HG03196 (cell line): ENCODE measurements at regions not wholly inside any gene's neighbourhood (a gene's known extent, or its start where the extent isn't known, plus 50 kb on each side); places are given as distances from the start of the nearest gene placed in this dataset.

Source experiments
- ATAC-seq: cut with Tn5 transposase; IDR thresholded peaks from one replicate; pipeline ENCODE4 v1.9.1; 2021; ENCODE audit not compliant: unreplicated experiment

DNA sequence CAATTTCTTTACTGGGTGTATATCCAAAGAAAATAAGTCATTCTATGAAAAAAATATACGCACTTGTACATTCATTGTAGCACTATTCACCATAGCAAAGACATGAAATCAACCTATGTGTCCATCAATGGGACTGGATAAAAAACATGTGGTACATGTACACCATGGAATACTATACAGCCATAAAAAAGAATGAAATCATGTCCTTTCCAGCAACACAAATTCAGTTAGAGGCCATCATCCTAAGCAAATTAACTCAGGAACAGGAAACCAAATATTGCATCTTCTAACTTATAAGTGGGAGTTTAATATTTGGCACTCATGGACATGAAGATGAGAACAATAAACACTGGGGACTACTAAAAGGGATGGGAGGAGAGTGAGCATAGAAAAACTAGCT lies 325.7 kb downstream of the TGFB2 start:
- ATAC-seq, result no peak

DNA sequence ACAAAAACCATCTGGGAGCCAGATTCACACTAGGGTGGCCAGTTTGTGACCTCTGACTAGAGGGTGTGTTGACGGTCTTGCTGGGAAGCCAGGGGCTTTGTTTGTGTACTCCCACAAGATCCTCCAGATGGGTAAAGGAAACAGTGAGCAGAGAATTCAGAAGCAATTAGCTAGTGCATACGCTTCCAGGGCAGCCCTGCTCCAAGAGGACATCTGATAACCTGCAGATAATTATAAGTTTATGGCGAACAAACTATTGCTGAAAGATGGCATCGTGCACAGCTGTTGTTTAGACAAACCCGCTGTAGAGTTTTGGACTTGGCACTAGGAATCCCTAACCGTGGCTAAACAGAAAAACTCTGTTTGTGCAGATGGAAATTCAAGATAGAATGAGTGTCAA lies 326.4 kb downstream of the TGFB2 start:
- no peak for ATAC-seq

DNA sequence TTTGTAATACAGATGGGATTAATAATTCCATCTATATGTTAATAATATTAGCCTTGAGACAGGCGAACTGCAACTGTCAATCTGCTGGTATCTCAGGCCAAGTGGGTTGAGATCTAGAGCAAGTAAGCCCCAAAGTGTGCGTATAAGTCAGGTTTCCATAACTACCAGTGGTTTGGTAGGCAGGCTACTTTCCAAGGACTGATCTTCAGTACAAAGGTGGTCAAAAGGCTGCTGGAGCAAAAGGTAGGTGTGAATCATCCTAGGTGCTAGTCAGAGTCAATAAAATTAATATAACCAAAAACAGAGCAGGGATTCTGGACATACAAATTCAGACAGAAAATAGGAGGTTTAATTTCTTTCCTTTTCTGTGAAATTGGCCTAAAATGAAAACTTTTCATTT lies 328.0 kb downstream of the TGFB2 start:
- ATAC-seq, result no peak

DNA sequence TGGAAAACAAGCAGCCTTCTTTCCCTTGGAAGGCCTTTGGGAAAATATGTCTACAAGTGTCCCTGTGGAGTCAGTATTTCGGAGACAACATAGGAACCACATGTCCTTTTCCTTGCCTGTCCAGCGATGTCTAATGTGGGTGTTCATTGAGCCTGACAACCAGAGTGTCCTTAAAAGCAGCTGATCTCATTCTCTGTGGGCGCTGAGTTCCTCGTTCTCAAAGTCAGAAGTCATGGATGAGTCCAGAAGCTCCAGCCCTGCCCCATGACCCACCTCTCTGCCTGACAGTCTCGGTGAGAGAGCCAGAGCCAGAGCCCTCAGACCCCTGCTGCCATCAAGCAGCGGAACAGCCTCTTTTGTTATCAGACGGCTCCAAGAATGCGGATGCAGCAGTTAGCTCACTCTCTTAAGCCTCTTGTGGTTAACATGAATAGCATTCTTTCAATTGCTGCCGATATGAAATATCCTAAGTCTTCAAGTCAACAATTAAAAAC lies 329.2 kb downstream of the TGFB2 start:
- no peak for ATAC-seq

DNA sequence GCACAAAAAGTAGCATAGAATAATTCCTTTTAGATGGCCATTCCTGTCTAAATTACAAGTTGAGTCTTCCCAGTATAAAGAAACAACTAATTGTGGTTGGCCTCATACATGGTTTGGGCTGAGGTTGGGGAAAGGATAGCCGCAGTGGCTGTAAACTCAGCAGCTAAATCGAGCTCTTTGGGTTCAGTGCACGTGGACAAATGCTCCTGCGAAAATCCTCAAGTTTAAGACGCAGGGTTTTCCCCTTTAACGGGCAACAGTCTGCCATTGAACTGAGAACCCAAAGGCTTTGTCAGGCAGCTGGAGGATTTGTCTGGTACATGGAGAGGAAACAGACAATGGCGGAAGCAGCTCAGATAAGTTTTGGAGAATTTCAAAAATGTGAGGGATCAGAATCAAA lies 331.9 kb downstream of the TGFB2 start:
- ATAC-seq, result no peak

DNA sequence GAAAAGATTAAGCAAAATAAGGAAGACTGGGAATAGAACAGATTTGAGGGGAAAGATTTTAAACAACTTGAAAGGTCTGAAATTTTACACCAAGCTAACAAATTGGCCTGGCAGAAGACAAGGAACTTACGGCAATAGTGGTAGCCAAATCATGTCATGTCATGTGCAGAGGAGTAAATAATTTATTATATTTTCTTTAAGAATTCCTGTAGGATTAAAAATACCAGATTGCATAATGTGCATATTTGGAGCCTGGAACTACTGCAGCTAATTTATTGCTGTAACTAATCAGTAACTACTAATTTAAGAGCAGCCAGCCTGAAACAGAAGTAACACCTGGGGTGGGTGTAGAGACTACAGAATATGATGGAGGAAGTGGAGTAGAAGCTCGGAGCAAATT lies 334.3 kb downstream of the TGFB2 start:
- no peak for ATAC-seq

DNA sequence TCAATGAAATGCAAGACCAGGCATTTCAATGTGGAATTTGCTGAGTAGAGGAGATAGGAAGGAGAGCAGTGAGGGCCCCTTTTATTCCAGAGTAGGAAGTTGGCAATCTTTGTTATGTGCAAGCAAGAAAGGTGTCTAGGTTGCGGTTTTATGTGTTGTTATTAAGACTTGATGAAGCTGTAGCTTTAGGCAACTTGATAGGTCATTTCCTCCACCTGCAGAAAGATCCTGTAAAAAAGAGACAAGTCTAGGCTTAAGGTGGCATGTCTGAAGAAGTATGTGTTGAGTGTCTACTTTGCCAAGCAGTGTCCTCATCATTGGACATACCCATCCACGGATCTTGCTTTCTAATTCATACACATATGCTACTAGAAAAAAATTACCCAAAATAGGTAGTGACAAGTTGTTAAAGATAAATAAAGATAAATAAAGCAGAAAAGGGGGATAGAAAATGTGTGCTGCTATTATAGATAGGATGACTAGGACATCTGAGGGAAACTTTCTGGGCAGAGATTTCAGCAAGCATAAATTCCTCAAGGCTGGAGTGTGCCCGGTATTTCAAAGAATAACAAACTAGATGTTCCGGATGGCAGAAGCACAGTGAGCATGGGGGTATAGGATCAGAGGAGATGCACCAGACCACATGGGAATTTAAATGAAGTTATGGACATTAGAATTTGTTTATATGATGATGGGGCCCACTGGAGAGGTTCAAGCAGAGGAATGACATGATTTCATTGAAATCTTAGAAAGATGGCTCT lies 335.0 kb downstream of the TGFB2 start:
- ATAC-seq, result no peak

DNA sequence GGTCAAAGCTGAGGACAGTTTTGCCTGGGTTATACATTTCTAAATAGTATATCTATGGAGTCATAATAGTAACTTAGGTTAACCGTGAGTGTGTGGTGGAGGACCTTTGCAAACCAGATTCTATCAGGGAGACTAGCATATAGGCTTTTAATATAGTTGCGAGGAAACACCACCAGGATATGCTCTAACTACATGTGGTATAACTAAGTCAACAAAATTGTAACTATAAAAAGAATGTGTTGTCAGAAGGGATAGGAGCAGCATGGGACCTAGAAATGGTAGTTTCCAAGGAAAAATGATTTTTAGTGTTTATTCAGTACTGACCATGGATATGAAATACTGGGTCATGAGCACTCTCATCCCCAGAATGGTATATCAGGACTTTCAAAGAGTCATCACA lies 338.1 kb downstream of the TGFB2 start:
- no peak for ATAC-seq

DNA sequence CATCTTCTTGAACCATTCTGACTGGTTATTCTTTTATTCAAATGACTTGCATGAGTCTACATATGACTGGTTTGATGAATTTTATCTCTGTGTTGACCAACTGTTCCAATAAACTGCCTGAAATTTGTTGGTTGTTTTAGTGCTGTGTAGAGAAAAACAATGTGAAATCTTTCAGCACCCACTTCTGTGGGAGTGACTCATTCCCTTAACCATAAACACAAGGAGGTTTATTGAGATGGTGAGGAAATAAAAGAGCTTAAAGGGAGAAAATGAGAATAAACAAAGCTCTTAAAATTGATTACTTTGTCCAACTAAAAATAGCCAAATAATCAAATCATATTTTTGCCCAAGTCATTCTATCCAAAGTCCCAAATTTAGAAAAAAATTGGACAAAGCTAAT lies 341.1 kb downstream of the TGFB2 start:
- ATAC-seq, result no peak

DNA sequence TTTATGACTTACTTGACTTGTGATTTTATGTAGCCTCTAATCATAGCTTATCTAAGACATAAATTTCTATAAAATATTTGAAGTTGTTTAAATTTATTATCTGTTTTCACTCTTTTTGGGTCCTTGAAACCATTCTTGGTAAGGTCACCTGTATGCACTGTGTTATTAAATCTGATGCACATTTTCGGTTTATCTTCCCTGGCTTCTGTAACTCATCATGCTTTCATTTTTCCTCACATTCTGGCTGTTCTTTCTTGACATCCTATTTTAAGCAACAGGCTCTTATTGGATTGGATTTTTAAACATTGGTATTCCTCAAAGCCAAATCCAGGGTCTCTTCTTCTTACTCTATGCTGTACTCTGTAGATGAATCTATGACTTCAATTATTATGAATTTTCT lies 341.6 kb downstream of the TGFB2 start:
- no peak for ATAC-seq

DNA sequence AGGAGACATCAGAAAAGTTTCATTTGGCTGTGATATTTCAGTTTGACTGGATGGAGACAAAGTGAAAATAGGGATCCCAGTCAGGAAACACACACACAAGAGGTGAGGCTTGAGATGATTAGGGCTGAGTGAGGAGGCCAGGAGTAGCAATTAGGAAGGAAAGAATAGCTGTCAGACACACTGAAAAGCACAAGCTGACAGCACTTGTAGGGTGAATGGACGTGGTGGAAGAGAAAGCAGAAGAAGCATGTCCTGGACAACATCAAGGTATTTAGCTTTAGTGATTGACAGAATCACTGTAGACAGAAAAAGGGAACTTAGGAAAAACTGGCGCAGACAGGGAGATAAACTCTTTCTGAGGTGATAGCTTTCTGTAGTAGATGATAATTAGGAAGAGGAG lies 347.7 kb downstream of the TGFB2 start:
- ATAC-seq, result no peak

DNA sequence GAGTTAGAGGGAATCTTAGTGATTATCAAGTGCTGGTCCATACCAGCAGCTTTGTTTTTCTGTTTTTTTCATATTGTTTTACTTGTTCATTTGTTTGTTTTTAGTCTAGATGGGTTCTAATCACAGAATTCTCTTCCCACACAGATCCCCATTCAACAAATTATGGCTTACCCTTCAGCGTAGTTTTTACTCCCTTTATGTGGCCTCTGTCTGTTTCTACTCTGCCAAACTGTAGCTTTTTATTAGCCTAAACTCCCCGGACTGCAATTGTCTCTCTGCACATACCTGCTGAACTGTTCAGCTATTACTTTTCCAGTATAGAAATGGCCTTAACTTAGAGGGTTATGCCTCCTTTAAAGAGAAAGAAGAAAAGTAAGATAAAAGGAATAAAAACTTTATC lies 348.5 kb downstream of the TGFB2 start:
- ATAC-seq, result no peak

DNA sequence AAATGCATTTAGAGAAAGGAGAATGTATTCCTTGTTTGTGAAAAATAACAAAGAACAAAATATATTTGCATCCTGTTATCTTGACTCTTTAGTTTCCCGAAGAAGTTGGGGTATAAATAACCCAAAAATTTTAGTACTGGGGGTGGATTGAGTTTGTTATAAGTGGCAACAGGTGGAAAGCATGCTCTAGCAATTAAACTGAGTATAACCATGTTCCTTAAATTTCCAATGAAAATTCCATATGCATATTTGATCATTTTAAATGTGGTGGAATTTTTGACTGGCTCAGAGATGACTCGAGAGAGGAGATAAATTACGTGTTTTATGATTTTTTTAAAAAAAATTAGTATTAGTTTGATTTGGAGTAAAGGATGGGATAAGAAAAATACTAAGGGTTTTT lies 348.9 kb downstream of the TGFB2 start:
- no peak for ATAC-seq

DNA sequence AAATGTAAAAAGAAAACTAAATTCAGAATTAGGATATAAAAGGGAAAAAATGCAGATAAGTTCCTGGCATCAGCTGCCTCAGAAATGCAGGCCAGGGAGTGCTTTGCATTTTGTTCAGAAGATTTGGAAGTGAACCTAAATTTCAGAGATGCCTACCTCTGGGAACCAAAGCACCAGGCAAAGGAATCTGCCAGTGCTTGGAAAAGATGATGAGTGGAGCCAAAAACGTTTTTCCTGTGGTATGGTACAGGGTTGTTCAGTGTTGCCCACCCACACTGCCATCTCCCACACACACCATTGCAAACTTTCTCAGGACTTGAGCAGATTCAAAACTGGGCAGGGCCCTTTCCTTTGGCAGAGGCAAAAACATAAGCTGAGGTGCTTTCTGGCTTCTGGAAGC lies 349.5 kb downstream of the TGFB2 start:
- no peak for ATAC-seq

DNA sequence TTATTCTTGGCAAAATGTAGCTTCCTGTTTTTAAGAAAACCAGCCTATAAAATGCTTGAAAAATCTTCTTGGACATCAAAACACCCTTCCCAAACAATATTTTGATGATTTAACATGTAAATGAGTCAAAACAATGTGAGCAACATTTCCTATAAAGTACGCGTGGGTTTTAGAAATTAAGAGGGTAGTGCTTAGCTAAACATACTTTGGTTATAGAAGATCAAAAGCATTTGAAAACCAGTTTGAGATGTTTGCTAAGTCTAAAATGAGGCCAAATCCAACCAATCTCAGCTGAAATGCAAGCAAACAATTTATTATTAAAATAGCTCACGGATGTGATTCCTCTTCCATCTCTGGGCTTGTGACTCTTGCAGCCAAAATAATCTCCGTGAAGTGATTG lies 350.4 kb downstream of the TGFB2 start:
- ATAC-seq, result no peak

DNA sequence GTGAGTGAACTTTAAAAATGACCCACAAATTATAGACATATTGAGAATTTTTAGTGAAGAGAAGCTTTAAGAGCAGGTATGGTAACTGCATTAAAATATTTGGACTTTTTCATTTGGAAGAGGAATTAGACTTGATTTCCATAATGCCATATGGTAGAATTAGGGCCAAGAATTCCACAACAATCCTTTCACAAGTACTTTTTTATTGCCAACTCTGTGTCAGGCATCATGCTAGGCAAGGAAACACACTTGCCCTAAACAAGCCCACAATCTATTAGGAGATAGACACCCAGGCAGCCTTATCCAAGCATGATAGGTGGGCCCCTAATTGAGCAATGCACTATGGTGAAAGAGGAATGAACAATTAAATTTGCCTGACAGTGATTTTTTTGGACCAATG lies 353.0 kb downstream of the TGFB2 start:
- no peak for ATAC-seq

DNA sequence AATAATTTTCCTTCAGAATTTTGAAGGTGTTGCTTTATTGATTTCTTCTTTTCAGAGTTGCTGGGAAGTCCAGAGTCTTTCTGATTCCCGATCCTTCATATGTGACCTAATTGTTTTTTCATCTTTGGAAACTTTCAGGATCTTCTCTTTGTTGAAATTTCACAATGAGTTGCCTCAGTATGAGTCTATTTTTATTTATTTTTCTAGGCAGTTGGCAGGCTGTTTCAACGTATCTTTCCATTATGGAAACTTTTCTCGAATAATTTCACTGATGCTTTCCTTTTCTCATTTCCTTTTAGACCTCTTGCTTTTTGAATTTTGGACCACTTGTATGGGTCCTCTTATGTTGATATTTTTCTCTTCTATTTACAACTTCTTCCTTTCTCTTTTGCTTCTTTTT lies 354.3 kb downstream of the TGFB2 start:
- no peak for ATAC-seq

DNA sequence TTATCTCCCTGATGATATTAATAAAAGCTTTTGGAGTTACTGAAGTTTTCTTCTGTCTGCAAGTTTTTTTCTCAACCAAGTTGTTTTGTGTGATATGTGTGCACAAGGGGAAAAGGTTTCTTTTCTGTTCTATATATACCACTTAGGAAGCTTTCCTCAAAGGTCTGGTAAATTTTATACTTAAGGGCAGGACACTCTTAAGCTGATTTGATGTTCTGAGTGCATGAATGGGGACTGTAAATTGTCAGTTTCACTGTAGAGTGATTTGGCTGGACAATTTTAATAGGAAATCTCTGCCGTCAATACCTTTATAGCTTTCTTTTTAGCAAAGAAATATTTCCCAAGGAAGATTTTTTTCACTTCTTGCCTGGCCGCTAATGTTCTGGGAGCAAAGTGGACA lies 354.7 kb downstream of the TGFB2 start:
- no peak for ATAC-seq

DNA sequence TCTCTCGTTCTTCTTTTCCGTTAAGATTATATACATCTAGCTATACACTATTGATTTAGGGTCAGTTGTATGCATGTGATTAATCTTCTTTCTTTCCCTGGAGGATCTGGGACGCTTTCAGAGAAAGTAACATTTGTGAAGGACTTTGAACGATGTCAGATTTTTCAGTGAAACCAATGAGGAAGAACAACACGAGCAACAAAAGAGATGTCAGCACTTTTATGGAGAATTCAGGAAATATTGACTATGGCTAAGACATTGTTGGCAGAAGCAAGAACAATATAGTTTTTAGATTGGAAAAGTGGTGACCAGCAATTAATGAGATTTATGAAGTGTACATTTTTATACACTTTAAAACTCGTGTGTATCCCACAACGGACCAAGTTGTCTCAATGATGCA lies 355.5 kb downstream of the TGFB2 start:
- no peak for ATAC-seq

DNA sequence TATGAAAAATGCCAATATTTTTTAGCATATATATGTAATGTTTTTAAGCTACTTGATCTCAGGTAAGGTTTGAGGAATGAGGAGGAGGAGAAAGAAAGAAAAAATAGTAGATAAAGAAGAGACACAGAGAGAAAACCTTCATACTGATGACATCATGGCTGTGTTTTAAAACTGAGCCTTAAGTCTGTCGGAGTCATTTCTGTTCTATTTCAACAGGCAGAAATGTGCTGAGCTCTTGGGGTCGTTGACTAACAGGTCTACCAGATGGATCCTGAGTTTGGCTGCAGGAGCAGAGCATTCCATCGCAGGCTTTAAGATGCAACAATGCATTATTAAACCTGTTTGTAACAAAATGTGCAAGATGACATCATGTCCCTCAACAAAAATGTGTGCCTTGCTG lies 356.0 kb downstream of the TGFB2 start:
- ATAC-seq, result no peak

DNA sequence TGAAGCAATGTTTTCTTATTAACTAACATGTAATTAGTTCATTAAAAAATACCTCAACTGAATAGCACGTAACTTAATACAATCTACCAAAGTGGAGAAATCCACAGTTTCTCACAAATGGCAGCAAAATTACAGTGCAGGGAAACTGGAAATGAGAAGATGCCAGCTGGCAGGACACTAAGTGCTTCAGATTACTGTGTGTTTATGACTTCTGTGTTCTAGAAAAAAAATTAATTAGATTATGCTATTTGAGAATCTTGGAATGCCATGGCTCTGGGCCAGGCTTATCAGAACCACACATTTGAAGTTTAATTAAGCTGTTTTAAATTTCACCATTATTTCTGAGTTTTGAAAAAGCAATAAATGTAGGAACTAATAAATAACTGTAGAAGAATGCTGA lies 357.6 kb downstream of the TGFB2 start:
- ATAC-seq, result no peak

DNA sequence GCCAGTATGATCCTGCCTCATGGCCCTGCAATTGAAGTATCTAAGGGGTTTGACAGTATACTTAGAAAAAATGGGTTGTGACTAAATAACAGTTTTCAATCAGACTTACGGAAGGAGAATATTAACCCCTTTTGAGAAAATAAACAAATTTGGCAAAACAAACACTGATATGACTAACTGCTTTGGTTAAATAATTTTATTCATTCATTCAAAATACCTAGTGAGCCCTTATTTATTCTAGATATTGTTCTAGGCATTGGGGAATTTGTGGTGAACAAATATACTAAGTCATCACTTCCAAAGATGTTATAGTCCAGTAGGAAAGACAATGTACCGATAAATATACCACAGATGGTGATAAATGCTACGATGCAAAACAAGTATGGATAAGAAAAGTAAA lies 358.7 kb downstream of the TGFB2 start:
- ATAC-seq, result no peak

DNA sequence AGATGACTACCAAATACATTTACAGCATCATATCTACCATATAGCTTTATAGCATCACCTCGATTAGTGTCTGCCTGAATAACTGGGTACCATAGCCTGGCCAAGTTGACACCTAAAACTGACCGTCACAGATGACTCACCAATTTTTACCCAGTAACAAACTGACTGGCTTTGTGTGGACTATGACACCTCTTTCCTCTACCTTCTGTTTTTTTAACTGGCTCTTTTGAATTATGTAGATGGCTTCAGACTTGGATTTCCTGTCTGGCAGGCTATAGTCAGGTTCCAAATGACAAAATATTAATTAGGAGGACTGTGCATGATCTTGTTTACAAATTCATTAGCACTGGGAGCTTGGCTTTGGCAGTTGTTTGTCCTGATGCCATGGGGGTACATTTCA lies 360.3 kb downstream of the TGFB2 start:
- ATAC-seq, result no peak
